Nephron progenitor cell (in vitro differentiated cells): ENCODE measurements at regions not wholly inside any gene's neighbourhood (a gene's known extent, or its start where the extent isn't known, plus 50 kb on each side); places are given as distances from the start of the nearest gene placed in this dataset.

Experiments
- DNase-seq: peaks from one replicate; pipeline ENCODE4 v3.0.0; 2021
- H3K27ac Mint-ChIP-seq: 2 replicates; pipeline ENCODE4 v1.8.0; 2021; ENCODE audit warnings: mild to moderate bottlenecking, moderate library complexity, mixed read lengths
- H3K27me3 Mint-ChIP-seq: 2 replicates; pipeline ENCODE4 v1.8.0; 2021; ENCODE audit warnings: mild to moderate bottlenecking, low read depth, mixed read lengths; ENCODE audit not compliant: poor library complexity
- H3K36me3 Mint-ChIP-seq: 2 replicates; pipeline ENCODE4 v1.8.0; 2021; ENCODE audit warnings: low read depth, mixed read lengths
- H3K4me1 Mint-ChIP-seq: 2 replicates; pipeline ENCODE4 v1.8.0; 2021; ENCODE audit warnings: mixed read lengths
- H3K4me3 Mint-ChIP-seq: 2 replicates; pipeline ENCODE4 v1.8.0; 2021; ENCODE audit warnings: mild to moderate bottlenecking, moderate library complexity, mixed read lengths
- H3K9me3 Mint-ChIP-seq: 2 replicates; pipeline ENCODE4 v1.8.0; 2021; ENCODE audit warnings: mild to moderate bottlenecking, moderate library complexity, mixed read lengths
- CTCF ChIP-seq: fragments of 200-600 bp; sonication (generic); IDR thresholded peaks from 2 replicates; pipeline ENCODE4 v1.5.0; 2021; ENCODE audit warnings: antibody characterized with exemption

GRCh38 chr2:78476619-78477229, 548.8 kb upstream of the REG3G start:
- TF ChIP-seq CTCF: no peak
- Mint-ChIP-seq H3K4me1 (no peaks in the 10 kb centered on the region), H3K4me3 (no peak overlapping the region), H3K27ac (no peak overlapping the region), H3K27me3 (no peaks in the 10 kb centered on the region), H3K36me3 (no peaks in the 10 kb centered on the region), H3K9me3 (peaks cover 4% of the 10 kb centered on the region)
- DNase-seq: no peak

DNA sequence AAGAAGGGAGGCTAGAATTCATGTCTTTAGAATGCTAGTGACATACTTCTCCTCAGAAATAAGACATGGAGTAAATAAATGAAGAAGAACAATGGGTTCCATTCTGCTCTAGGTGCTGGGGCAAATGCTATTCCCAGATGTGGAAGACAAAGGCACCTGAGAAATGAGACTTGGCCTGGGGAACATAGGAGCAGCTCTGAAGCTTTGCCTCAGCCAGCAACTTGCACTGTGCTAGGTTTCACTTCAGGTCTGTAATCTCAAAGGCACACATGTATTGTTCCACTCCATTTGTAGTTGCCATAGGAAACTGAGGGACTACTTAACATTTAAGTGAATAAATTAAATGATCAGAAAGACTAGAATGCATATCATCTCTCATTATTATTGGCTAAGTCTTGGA, 538.9 kb upstream of the REG3G start:
- no peak for TF ChIP-seq CTCF
- Mint-ChIP-seq H3K27ac (no peak overlapping the region), H3K36me3 (no peaks in the 10 kb centered on the region), H3K4me3 (no peak overlapping the region), H3K9me3 (no peaks in the 10 kb centered on the region), H3K27me3 (no peaks in the 10 kb centered on the region), H3K4me1 (peaks cover 5% of the 10 kb centered on the region)
- DNase-seq: no peak

DNA sequence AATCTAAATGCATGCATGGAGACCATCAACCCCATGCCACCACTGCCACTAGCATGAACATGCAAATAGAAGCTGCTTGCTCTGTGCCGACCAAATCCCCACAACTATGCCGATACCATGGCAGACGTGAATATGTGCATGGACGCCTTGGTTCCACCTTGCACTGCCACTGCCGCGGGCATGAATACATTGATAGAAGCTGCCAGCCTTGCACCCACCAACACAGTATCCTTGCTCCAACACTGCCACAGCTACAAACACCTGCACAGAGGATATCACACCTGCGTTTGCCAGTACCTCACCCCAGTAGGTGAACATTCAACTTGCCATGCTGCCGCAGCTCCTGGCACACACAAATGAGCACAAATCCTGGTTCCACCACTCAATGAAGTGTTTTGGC, 527.4 kb upstream of the REG3G start:
- Mint-ChIP-seq H3K9me3 (peaks cover 14% of the 10 kb centered on the region), H3K27me3 (peaks cover 3% of the 10 kb centered on the region), H3K36me3 (no peaks in the 10 kb centered on the region), H3K27ac (no peak overlapping the region), H3K4me1 (no peaks in the 10 kb centered on the region), H3K4me3 (no peak overlapping the region)
- DNase-seq: no peak
- no peak for TF ChIP-seq CTCF

DNA sequence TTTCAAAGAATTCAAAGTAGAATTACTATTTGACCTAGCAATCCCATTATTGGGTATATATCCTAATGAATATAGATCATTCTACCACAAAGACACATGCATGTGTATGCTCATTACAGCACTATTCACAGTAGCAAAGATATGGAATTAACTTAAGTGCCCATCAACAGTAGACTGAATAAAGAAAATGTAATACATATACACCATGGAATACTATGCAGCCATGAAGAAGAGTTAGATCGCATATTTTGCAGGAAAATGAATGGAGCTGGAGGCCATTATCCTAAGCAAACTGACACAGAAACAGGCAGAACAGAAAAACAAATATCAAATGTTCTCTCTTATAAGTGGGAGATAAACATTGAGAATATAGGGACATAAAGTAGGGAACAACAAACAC, 519.2 kb upstream of the REG3G start:
- Mint-ChIP-seq H3K27me3 (peaks cover 3% of the 10 kb centered on the region), H3K4me1 (no peaks in the 10 kb centered on the region), H3K36me3 (no peaks in the 10 kb centered on the region), H3K27ac (no peak overlapping the region), H3K4me3 (no peak overlapping the region), H3K9me3 (peaks cover 18% of the 10 kb centered on the region)
- no peak for DNase-seq
- TF ChIP-seq CTCF: no peak

DNA sequence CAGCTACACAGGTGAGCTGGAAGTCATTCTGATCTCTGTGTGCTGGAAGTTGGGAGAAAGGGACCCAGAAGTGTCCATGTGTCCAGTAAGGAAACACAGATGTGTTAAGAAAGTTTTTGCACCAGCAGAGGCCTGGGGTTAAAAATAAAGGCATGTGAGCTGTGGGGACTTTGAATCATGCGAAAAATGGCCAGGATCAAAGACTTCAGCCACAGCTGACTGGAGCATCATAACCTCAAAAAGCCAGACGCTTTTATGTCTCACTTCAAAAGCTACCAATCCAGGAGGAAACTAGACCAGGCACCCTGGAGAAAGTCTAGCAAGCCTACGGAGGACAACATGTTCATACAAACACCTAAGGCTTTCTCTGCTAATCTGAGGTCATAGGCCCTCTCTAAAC, 503.6 kb upstream of the REG3G start:
- H3K27me3 Mint-ChIP-seq: no peaks in the 10 kb centered on the region
- H3K9me3 Mint-ChIP-seq: no peaks in the 10 kb centered on the region
- no peak overlapping the region for H3K4me3 Mint-ChIP-seq
- no peaks in the 10 kb centered on the region for H3K36me3 Mint-ChIP-seq
- no peak for TF ChIP-seq CTCF
- no peaks in the 10 kb centered on the region for H3K4me1 Mint-ChIP-seq
- no peak overlapping the region for H3K27ac Mint-ChIP-seq
- no peak for DNase-seq

DNA sequence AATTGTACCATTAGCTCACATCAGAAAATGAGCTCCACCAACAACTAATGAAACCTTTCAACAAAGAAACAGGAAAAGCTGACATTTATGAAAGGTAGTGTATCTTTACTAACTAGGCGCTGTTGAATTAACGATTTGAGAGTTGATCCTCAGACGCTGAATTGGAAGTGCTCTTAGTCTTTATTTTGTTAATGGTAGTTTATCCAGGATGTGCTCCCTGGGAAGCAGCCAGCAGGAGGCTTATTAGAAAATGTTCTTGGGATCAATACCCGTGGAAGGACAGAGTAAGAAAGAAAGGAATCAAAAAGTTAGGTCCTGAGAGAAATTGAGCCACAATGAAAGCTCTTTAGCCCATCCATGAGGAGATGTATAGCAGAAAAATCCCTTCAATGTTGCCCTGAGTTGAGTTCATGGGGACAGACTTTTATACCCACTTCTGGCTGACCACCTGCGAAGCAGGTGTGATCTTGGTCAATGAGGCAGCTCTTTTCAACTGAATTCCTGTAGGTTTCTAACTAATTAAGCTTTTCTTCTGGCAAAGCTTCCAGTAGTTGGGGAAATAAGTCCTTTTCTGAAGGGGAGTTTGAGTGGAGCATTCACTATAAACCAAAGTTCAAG, 492.6 kb upstream of the REG3G start:
- Mint-ChIP-seq H3K4me3 (no peak overlapping the region), H3K9me3 (no peaks in the 10 kb centered on the region), H3K27ac (no peak overlapping the region), H3K27me3 (no peaks in the 10 kb centered on the region), H3K36me3 (no peaks in the 10 kb centered on the region), H3K4me1 (no peaks in the 10 kb centered on the region)
- no peak for DNase-seq
- TF ChIP-seq CTCF: no peak
